ENCODE measurements at regions not wholly inside any gene's neighbourhood (a gene's known extent, or its start where the extent isn't known, plus 50 kb on each side); places are given as distances from the start of the nearest gene placed in this dataset.

DNA sequence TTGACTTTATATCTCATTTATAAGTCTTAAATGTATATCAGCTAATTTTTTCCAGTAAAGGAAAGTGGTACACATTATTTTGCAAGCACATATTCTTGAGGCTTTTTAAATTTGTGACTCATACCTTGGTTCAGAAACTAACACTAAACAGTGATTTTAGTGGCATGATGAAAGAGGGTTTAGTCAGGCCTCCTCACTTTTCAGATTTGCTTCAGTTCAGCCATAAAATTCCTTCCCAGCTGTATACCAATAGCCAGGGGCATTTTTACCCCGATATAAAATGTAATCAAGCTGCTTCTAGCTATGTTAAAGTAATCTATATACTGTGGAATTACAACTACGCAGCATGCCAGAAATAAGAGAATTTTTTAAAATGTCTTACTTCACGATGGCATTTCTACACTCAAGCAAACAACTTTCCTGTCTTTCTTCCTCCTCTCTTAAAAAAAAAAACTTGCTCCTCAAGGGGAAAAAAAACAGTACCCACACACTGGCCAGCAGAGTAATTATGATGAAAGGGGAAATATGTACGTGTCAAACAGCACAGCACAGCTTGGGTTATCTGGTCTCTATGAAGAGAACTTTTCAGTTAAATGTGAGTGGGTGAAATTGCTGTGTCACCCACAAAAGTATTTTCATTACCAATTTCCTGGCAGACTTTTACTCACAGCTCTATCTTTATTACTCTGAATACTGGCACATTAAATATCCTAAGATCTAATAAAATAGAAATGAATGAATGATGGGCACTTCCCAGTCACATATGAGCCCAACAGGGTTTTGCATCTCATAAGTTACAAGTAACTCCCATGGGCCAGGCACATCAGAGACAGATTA lies 244.8 kb upstream of the TENT5A start:
- TF ChIP-seq POLR2A (IDR thresholded peaks at IDR 0.05) (no peak), EP300 (IDR thresholded peaks at IDR 0.05) (no peak), POLR2AphosphoS5 (IDR thresholded peaks at IDR 0.05) (no peak)
- TF ChIP-seq, protein P1, sequence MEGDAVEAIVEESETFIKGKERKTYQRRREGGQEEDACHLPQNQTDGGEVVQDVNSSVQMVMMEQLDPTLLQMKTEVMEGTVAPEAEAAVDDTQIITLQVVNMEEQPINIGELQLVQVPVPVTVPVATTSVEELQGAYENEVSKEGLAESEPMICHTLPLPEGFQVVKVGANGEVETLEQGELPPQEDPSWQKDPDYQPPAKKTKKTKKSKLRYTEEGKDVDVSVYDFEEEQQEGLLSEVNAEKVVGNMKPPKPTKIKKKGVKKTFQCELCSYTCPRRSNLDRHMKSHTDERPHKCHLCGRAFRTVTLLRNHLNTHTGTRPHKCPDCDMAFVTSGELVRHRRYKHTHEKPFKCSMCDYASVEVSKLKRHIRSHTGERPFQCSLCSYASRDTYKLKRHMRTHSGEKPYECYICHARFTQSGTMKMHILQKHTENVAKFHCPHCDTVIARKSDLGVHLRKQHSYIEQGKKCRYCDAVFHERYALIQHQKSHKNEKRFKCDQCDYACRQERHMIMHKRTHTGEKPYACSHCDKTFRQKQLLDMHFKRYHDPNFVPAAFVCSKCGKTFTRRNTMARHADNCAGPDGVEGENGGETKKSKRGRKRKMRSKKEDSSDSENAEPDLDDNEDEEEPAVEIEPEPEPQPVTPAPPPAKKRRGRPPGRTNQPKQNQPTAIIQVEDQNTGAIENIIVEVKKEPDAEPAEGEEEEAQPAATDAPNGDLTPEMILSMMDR (IDR thresholded peaks at IDR 0.05): no peak
- Histone ChIP-seq H3K36me3 (no peaks in the 10 kb centered on the region), H3K27me3 (no peaks in the 10 kb centered on the region), H3K4me1 (peaks cover 24% of the 10 kb centered on the region), H3K27ac (peak overlapping the region; percentile 35), H3K4me3 (no peak overlapping the region), H3K9me3 (no peaks in the 10 kb centered on the region)
- 31% methylated on average over 4 of the region's 4 CpGs for WGBS
- no peak for DNase-seq (ENCODE audit: low spot score in 2 of 2)

DNA sequence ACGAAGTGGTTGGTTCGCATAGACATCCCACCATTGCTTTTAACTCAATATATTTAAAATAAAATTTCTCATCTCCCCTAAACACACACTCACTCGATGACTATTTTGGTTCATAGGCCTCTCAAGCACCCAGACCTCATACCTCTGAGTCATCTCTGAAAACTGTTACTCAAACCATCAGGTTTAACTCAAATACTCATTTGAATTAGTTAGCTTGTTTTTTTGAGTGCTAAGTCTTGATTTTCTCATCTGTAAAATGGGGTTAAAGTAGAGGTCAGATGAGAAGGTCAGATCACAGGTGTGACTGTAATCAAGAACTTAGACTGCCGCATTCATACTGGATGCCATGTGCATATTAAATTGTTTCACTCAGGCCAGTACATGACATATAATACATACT lies 243.9 kb upstream of the TENT5A start:
- peaks cover 24% of the 10 kb centered on the region for H3K4me1 ChIP-seq
- DNase-seq (ENCODE audit: low spot score in 2 of 2): no peak
- 90% methylated on average over 4 of the region's 4 CpGs for WGBS

DNA sequence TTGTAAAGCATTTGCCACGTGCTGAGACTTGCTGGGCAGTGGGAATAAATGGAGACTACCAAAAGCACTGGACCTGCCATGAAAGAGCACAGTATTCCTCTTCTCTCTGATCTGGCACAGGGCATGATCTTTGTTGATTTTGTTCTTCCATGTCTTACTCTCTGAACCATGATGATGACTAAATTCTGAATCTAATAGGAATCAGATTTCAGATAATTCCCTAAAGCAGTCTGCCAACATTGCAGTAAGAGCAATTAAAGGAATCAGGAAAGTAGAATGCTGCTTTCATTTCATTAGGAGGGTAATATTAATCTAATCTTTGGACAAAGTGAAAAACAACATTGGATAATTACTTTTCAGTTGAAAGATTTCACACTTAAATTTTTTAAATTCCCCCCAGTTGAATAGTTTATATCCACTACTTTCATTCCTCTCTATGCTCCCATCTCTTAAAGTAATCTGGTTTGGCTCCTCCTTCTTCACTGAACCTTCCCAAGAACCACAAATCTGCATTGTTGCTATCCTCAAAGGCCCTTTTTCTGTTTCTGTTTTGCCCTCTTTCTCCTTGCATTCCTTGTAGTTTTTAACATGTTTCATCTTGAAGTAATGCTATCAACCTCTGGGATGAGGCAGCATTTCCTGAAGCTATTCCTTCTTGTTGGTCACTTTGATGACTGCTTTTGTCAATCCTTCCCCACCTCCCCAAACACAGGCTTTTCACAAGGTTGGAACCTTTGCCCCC lies 243.2 kb upstream of the TENT5A start:
- Histone ChIP-seq H3K9me3 (no peaks in the 10 kb centered on the region), H3K36me3 (no peaks in the 10 kb centered on the region), H3K4me3 (no peak overlapping the region), H3K27me3 (no peaks in the 10 kb centered on the region), H3K27ac (no peak overlapping the region), H3K4me1 (peaks cover 24% of the 10 kb centered on the region)
- TF ChIP-seq POLR2A (IDR thresholded peaks at IDR 0.05) (no peak), POLR2AphosphoS5 (IDR thresholded peaks at IDR 0.05) (no peak), EP300 (IDR thresholded peaks at IDR 0.05) (no peak)
- TF ChIP-seq, protein P1 (IDR thresholded peaks at IDR 0.05): no peak
- 36% methylated on average over 1 of the region's 1 CpG for WGBS
- no peak for DNase-seq (ENCODE audit: low spot score in 2 of 2)

More for the DNA sequence above, 243.9 kb upstream of the TENT5A start:
- Histone ChIP-seq H3K9me3 (no peaks in the 10 kb centered on the region), H3K27ac (peak overlapping the region; percentile 20), H3K36me3 (no peaks in the 10 kb centered on the region), H3K27me3 (no peaks in the 10 kb centered on the region), H3K4me3 (no peak overlapping the region)
- TF ChIP-seq POLR2AphosphoS5 (IDR thresholded peaks at IDR 0.05) (no peak), POLR2A (IDR thresholded peaks at IDR 0.05) (no peak), EP300 (IDR thresholded peaks at IDR 0.05) (no peak)
- TF ChIP-seq, protein P1 (IDR thresholded peaks at IDR 0.05): no peak

DNA sequence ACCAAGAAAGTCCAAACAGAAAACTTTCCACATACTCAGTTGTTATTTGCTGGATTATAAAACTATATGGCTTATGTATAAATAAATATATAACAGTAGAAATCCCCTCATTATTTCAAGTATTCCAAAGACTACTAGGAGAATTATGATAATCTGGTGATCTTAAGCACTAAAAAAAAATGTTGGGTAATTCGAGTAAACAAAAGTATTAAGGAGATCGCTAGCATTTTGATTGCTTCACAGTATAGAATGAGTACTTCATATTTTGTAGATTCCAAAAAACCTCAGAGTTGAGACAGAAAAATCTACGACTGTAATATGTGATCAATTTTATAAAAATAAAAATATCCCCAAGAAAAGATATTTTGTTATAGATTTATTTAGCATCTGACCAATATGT lies 236.4 kb upstream of the TENT5A start:
- 90% methylated on average over 3 of the region's 3 CpGs for WGBS
- Histone ChIP-seq H3K9me3 (no peaks in the 10 kb centered on the region), H3K36me3 (no peaks in the 10 kb centered on the region), H3K4me1 (no peaks in the 10 kb centered on the region), H3K27ac (no peak overlapping the region), H3K4me3 (no peak overlapping the region), H3K27me3 (no peaks in the 10 kb centered on the region)
- DNase-seq (ENCODE audit: low spot score in 2 of 2): no peak
- TF ChIP-seq, protein P1 (IDR thresholded peaks at IDR 0.05): no peak
- no peak for TF ChIP-seq EP300 (IDR thresholded peaks at IDR 0.05)
- no peak for TF ChIP-seq POLR2AphosphoS5 (IDR thresholded peaks at IDR 0.05)
- no peak for TF ChIP-seq POLR2A (IDR thresholded peaks at IDR 0.05)

DNA sequence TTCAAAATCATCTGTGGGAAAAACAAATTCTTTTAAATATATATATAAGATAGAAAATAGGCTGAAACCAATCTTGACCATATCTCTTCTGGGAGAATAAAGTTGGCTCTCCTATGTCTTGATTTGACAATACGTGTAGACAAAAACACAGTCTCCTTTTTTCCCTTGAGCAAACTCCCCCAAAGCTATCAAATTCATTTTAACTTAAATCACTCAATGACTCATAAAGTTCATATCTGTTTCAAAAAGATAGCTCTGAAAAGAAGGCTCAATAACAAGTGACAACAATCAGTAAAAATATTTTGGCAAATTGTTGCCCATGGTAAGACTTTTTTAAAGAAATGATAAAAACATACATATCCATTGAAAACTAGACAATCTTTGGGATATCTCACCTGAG lies 236.0 kb upstream of the TENT5A start:
- TF ChIP-seq, protein P1 (IDR thresholded peaks at IDR 0.05): no peak
- TF ChIP-seq POLR2A (IDR thresholded peaks at IDR 0.05) (no peak), EP300 (IDR thresholded peaks at IDR 0.05) (no peak), POLR2AphosphoS5 (IDR thresholded peaks at IDR 0.05) (no peak)
- no peaks in the 10 kb centered on the region for H3K9me3 ChIP-seq
- no peaks in the 10 kb centered on the region for H3K36me3 ChIP-seq
- 85% methylated on average over 1 of the region's 1 CpG for WGBS
- H3K27me3 ChIP-seq: no peaks in the 10 kb centered on the region
- H3K27ac ChIP-seq: no peak overlapping the region
- DNase-seq (ENCODE audit: low spot score in 2 of 2): no peak
- H3K4me3 ChIP-seq: no peak overlapping the region
- H3K4me1 ChIP-seq: no peaks in the 10 kb centered on the region
